ENCODE measurements at regions not wholly inside any gene's neighbourhood (a gene's known extent, or its start where the extent isn't known, plus 50 kb on each side); places are given as distances from the start of the nearest gene placed in this dataset.
"Not testable (repeated sequence)": the region's sequence is repeated elsewhere in the genome, so short reads cannot be mapped to it uniquely, and the experiment has no call there.

DNA sequence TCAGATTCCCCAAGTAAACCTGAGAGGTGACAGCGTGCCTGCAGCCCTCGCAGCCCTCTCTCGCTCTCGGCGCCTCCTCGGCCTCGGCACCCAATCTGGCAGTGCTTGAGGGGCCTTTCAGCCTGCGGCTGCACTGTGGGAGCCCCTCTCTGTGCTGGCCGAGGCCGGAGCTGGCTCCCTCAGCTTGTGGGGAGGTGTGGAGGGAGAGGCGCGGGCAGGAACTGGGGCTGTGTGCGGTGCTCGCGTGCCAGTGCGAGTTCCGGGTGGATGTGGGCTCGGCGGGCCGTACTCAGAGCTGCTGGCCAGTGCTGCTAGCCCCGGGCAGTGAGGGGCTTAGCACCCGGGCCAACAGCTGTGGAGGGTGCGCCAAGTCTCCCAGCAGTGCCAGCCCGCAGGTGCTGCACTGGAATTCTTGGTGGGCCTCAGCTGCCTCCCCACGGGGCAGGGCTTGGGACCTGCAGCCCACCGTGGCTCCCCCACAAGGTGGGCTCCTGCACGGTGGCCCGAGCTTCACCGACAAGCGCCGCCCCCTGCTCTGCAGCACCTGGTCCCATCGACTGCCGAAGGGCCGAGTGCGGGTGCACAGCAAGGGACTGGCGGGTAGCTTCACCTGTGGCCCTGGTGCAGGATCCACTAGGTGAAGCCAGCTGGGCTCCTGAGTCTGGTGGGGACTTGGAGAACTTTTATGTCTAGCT is 809.7 kb upstream of the ADGRB3 start:
- no peak for DNase-seq

GRCh38 chr6:67818322-67818721 is 816.8 kb upstream of the ADGRB3 start:
- DNase-seq, result no peak

DNA sequence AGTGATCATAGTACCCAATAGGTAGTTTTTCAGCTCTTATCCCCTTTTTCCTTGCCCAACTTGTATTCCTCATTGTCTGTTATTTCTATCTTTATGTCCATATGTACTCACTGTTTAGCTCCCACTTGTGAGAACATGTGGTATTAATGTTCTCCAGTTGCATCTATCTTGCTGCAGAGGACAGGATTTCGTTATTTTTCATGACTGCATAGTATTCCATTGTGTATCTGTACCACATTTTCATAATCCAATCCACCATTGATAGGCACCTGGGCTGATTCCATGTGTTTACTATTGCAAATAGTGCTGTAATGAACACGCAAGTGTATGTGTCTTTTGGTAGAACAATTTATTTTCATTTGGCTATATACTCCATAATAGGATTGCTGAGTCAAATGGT is 819.5 kb upstream of the ADGRB3 start:
- DNase-seq, result no peak

GRCh38 chr6:67814262-67814661 is 820.8 kb upstream of the ADGRB3 start:
- no peak for DNase-seq

DNA sequence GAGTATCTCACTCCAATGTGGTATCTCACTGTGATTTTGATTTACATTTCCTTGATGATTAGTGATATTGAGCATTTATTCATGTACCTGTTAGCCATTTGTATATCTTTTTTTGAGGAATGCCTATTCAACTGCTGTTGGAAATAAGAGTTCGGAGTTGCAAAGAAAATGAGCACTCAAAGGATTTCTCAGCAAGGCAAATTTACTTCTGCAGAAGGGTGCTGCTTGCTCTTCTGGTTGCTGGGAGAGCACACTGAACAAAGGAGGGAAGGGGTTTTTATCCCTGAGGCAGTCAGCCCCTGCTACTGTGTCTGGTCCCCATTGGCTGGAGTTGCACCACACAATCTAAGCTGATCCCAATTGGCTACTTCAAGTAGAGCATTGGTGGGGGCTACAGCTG is 822.4 kb upstream of the ADGRB3 start:
- DNase-seq, result no peak

- no peak for DNase-seq
These were observed 823.0 kb upstream of the ADGRB3 start for GRCh38 chr6:67812125-67812524.

DNA sequence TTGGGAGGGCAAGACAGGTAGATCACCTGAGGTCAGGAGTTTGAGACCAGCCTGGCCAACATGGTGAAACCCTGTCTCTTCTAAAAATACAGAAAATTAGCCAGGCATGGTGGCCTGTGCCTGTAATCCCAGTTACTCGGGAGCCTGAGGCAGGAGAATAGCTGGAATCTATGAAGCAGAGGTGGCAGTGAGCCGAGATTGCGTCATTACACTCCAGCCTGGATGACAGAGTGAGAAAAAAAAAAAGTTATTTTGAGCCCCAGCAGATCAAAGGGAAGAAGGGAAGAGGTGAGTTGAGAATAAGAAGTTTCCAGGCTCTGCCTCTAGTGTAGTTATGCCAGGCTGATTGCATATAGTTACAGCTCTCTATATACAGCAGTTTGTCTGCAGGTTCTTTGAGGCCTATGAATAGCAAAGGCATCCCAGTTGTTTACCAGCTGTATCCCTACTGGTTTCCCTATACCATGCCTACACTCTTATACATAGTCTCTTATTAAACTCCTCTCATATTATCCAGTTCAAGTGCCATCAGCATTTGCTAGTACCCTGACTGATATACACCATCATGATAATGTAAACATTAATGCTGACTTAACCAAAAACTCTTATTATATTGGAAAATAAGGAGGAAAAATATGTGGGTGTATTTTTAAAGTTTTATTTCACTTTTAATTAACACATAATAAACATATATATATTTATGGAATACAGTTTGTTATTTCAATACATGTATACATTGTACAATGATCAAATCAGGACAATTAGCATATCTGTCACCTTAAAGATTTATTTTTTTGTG is 823.6 kb upstream of the ADGRB3 start:
- DNase-seq, result no peak

DNA sequence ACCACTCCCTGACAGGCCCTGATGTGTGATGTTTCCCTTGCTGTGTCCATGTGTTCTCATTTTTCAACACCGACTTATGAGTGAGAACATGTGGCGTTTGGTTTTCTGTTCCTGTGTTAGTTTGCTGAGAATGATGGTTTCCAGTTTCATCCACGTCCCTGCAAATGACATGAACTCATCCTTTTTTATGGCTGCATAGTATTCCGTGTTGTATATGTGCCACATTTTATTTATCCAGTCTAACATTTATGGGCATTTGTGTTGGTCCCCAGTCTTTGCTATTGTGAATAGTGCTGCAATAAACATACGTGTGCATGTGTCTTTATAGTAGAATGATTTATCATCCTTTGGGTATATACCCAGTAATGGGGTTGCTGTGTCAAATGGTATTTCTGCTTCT is 830.3 kb upstream of the ADGRB3 start:
- DNase-seq, result not testable (repeated sequence)

GRCh38 chr6:67802771-67803170 is 832.3 kb upstream of the ADGRB3 start:
- DNase-seq, result no peak

DNA sequence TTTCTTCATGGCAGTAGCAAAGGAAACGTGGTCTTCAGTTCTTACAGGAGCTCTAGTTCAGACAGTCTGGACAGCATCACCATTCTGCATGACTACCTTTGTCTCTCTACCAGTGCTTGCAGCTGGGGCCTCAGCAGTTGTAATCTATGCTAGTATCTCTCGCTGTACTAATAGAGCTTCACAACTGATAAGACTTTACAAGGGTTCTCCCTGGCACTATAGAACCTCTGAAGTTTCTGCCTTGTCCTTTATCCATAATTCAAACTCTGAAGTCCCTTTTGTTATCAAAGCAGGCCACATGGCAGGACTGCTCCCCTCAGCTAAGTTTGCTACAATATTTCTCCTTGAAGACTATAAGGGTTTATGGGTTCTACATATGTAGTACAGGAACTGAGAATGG is 842.1 kb upstream of the ADGRB3 start:
- DNase-seq, result no peak

GRCh38 chr6:67790569-67790968 is 844.5 kb upstream of the ADGRB3 start:
- no peak for DNase-seq

- not testable (repeated sequence) for DNase-seq
These were observed 848.0 kb upstream of the ADGRB3 start for GRCh38 chr6:67787119-67787518.

GRCh38 chr6:67779876-67780275 is 855.2 kb upstream of the ADGRB3 start:
- no peak for DNase-seq

- no peak for DNase-seq
These were observed 859.7 kb upstream of the ADGRB3 start for GRCh38 chr6:67775333-67775732.

GRCh38 chr6:67768972-67769371 is 866.1 kb upstream of the ADGRB3 start:
- DNase-seq, result no peak

- DNase-seq, result not testable (repeated sequence)
These were observed 867.8 kb upstream of the ADGRB3 start for GRCh38 chr6:67767046-67767822.

DNA sequence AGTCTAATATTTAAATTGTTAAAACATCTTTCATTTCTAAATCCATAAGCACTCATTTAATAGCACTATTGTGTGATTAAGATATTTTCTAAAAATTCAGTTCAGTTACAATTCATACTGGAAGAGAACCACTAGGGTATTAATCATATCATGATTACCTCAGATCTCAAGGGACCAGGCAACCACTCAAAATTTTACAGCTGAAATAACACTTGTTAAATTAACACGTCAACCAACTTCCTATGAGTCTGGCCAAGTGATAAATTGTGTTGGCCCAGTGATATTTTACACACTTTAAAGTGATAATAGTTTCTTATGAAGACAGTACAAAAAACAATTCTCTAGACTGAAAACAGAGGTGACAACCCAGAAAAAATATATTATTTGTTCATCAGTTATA is 869.0 kb upstream of the ADGRB3 start:
- no peak for DNase-seq

DNA sequence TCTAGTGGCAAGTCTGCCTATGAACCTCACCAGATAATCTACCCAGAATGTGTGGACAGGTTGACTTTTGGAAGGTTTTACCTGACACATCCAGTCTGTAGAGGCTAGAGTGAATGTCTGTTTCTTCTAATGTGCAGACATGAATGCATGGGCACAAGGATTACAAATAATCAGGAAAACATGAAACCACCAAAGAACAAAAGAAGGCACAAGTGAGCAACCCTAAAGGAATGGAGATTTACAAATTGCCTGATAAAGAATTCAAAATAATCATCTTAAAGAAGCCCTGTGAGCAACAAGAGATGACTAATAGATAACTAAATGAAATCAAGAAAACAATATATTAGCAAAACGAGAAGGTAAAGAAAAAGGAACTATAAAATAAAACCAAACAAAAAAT is 876.1 kb upstream of the ADGRB3 start:
- DNase-seq, result no peak

DNA sequence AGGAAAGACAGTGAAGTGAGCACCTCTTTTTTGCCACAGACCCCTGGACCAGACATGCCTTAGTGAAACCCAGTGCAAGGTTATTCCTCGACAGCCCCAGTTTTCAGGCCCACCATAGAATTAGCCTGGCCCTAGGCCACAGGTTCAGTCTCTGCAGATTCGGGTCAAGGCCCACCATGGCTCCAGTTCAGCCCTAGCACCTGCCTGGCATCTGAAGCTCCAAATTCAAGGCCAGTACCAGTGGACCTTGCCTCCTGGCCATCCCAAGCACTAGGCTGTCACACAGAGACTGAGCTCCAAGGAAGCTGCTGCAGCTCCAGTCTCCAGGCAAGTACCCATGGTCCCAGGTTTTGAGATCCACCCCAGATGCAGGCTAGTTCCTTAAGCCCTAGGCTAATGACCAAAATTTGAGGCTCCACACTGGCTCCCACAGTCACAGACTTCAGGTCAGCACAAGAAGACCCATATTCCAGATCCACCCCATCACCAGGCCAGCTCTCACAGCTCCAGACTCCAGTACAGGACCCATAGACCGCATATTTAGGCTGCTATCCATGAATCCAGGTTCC is 877.5 kb upstream of the ADGRB3 start:
- no peak for DNase-seq

DNA sequence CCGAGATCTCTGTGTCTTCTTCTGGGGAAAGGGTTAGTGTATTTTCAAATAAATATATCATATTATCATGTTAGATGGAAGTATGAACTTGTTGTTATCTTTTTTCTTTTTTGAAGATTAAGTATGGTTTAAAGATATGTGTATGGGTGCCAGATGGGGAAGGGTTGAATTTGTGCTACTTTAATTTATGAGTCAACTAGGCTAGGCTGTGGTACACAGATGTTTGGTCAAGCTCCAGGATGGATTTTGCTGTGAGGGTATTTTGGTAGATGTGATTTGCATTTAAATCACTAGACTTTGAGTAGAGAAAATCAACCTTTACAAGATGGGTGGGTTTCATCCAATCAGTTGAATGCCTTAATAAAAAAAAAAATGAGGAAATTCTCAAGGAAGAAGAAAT is 886.6 kb upstream of the ADGRB3 start:
- no peak for DNase-seq

DNA sequence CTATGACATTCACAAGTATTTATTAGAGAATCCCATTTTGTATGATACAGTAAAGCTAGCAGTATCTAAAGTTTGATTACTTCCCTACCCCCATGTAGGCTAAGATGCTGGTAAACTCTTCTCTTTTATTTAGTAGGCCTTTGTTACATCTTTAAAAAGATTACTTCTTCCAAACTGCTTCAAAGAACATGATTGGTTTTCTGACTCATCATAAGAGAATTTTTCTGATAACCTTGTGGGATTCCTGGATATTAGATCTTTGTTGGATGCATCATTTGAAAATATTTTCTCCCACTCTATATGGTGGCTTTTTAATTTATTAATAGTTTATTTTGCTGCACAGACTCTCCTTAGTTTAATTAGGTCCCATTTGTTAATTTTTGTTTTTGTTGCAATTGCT is 898.3 kb upstream of the ADGRB3 start:
- DNase-seq, result no peak

- DNase-seq, result no peak
These were observed 898.9 kb upstream of the ADGRB3 start for GRCh38 chr6:67736161-67736560.

DNA sequence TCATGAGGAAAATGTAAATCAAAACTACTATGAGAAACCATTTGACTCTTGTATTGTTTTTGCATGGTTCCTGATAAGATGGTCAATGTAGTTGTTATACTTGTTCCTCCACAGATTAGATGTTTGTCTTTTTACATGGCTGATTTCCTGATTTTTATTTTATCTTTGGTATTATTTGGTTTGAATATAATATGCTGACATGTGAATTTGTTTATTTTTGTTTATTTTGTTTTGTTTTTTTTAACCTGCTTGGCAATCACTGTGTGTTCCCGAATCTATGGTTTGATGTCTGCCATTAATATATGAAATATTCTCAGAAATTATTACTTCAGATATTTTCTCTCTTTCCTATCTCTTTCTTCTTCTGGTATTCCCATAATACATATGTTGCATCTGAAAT is 899.5 kb upstream of the ADGRB3 start:
- DNase-seq, result no peak

Data from CD4-positive, alpha-beta T cell treated with Interleukin-6 for 4 hours (primary cell).